ENCODE measurements at regions not wholly inside any gene's neighbourhood (a gene's known extent, or its start where the extent isn't known, plus 50 kb on each side); places are given as distances from the start of the nearest gene placed in this dataset.

DNA sequence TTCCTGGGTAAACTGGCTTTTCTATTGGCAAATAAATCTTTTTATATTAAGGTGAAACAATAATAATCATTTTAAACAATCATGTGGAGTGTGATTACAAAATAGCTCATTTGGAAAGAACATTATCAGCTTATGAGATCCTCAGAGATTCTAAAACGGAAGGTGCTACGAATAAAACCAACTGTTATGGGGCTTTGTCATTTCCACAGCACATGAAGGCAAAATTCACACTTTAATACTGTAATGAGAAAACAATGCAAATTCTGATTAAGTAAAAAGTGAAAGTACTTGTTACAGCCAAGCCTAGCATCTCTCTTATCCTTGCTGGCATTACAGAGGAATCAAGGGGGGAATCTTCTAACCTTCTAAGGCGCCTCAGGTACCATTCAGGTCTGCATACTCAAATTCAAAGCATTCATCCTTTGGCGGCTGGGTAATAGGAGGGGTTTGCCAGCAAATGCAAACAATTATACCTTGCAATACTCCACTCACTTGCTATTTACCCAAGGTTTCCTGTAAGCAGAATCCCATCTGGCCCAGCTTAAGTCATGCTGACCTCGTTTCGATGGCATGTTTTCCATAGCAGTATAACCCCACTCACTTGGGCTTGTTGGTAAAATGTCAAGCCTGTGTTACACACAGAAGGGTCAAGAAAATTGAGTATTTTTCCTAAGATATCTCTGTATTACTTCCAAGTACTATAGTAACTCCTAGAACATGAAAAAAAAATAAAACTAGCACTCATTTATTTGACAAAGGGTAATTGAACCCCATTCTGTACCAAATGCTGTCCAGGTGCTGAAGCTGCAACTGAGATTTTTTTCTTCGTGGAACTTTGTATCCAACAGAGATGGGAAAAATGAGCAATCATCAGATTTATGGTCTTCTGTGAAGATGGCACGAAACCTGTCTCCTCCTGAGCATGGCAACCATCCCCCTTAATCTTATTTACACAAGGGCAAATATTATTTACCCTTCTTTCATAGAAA lies 183.7 kb upstream of the LMCD1 start:
- TF ChIP-seq, protein P1, sequence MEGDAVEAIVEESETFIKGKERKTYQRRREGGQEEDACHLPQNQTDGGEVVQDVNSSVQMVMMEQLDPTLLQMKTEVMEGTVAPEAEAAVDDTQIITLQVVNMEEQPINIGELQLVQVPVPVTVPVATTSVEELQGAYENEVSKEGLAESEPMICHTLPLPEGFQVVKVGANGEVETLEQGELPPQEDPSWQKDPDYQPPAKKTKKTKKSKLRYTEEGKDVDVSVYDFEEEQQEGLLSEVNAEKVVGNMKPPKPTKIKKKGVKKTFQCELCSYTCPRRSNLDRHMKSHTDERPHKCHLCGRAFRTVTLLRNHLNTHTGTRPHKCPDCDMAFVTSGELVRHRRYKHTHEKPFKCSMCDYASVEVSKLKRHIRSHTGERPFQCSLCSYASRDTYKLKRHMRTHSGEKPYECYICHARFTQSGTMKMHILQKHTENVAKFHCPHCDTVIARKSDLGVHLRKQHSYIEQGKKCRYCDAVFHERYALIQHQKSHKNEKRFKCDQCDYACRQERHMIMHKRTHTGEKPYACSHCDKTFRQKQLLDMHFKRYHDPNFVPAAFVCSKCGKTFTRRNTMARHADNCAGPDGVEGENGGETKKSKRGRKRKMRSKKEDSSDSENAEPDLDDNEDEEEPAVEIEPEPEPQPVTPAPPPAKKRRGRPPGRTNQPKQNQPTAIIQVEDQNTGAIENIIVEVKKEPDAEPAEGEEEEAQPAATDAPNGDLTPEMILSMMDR (conservative IDR thresholded peaks at IDR 0.05; ENCODE audit: low read depth, low read length) = no peak
- no peak for TF ChIP-seq EZH2 (IDR thresholded peaks at IDR 0.05; ENCODE audit: borderline replicate concordance, low read depth, low read length, poor library complexity, severe bottlenecking)

All from A673 (cell line).